ENCODE measurements at regions not wholly inside any gene's neighbourhood (a gene's known extent, or its start where the extent isn't known, plus 50 kb on each side); places are given as distances from the start of the nearest gene placed in this dataset.

- Histone ChIP-seq H3K79me2 (ENCODE audit: insufficient read depth) (no peaks in the 10 kb centered on the region), H4K20me1 (ENCODE audit: insufficient read depth) (no peaks in the 10 kb centered on the region), H3K36me3 (replicated peaks in 1 of 2; ENCODE audit: control insufficient read depth in 1 of 2, insufficient read depth in 2 of 2, low read length in 1 of 2) (peaks cover 0 to 22% of the 10 kb centered on the region in 2 experiments), H2AFZ (ENCODE audit: low read depth) (no peak overlapping the region), H3K9me3 (peaks cover 6% of the 10 kb centered on the region; the same call in 1 of the 2 replicates), H3K9me2 (no peaks in the 10 kb centered on the region), H3K4me1 (ENCODE audit: control insufficient read depth in 1 of 2, insufficient read depth in 2 of 2, low read depth in 1 of 2, low read length in 1 of 2) (no peaks in the 10 kb centered on the region), H3F3A (replicated peaks; ENCODE audit: insufficient read depth) (peaks cover 12% of the 10 kb centered on the region), H3K27me3 (ENCODE audit: insufficient read depth) (no peaks in the 10 kb centered on the region), H3K27ac (ENCODE audit: low read depth in 2 of 2, low read length in 1 of 2) (no peak overlapping the region), H3K4me3 (ENCODE audit: low read depth in 2 of 2, low read length in 1 of 2) (no peak overlapping the region), H3K4me2 (no peak overlapping the region), H3K9ac (no peak overlapping the region)
- DNase-seq, result no peak
- no peak for TF ChIP-seq POLR2AphosphoS5 (IDR thresholded peaks at IDR 0.05; ENCODE audit: low read depth, low read length)
- WGBS (ENCODE audit: low lambda C conversion rate), result 75% methylated on average over 4 of the region's 4 CpGs
- ChIA-PET POLR2A (no interaction called here), CTCF (interaction anchor here (1.3 to 2.4 kb wide), 2 partner anchors 10 to 561 kb away, joined by 3 to 15 read pairs; no protein-coding TSS in a partner anchor)
Observed at GRCh38 chr12:65546528-65546927, 268.0 kb downstream of the MSRB3 start.

- peaks cover 19% of the 10 kb centered on the region for H3F3A ChIP-seq (replicated peaks; ENCODE audit: insufficient read depth)
- H3K36me3 ChIP-seq (replicated peaks in 1 of 2; ENCODE audit: control insufficient read depth in 1 of 2, insufficient read depth in 2 of 2, low read length in 1 of 2), result peaks cover 5 to 47% of the 10 kb centered on the region in 2 experiments
- no peaks in the 10 kb centered on the region for H3K9me3 ChIP-seq
- no peaks in the 10 kb centered on the region for H3K27me3 ChIP-seq (ENCODE audit: insufficient read depth)
- peak overlapping the region in 1 of 2 experiments; percentile 50; a peak in 1 of 4 replicates for H3K27ac ChIP-seq (ENCODE audit: low read depth in 2 of 2, low read length in 1 of 2)
- 45% methylated on average over 22 of the region's 22 CpGs for WGBS (ENCODE audit: low lambda C conversion rate)
- H3K4me3 ChIP-seq (ENCODE audit: low read depth in 2 of 2, low read length in 1 of 2), result no peak overlapping the region
- peak; percentile 68 for DNase-seq
- peak overlapping the region; percentile 16; the same call in 1 of the 2 replicates for H2AFZ ChIP-seq (ENCODE audit: low read depth)
- no peak overlapping the region for H3K4me2 ChIP-seq
- no peaks in the 10 kb centered on the region for H3K9me2 ChIP-seq
- no peaks in the 10 kb centered on the region for H4K20me1 ChIP-seq (ENCODE audit: insufficient read depth)
- peaks cover 0 to 7% of the 10 kb centered on the region in 2 experiments; a peak in 1 of 4 replicates for H3K4me1 ChIP-seq (ENCODE audit: control insufficient read depth in 1 of 2, insufficient read depth in 2 of 2, low read depth in 1 of 2, low read length in 1 of 2)
- POLR2A ChIA-PET, result no interaction called here
- CTCF ChIA-PET, result interaction anchor here (0.6 to 1.9 kb wide), 20 partner anchors 10 to 665 kb away, joined by 3 to 15 read pairs (median 4); no protein-coding TSS in a partner anchor
- no peak overlapping the region for H3K9ac ChIP-seq
- H3K79me2 ChIP-seq (ENCODE audit: insufficient read depth), result peaks cover 4% of the 10 kb centered on the region; the same call in 1 of the 2 replicates
- no peak for TF ChIP-seq FOSL2 (IDR thresholded peaks at IDR 0.05; ENCODE audit: borderline replicate concordance, low read depth)
- no peak; the same call in 1 of the 2 replicates for TF ChIP-seq SIN3A (IDR thresholded peaks at IDR 0.05; ENCODE audit: borderline replicate concordance, low read depth, low read length)
- TF ChIP-seq JUND (IDR thresholded peaks at IDR 0.05), result no peak
- TF ChIP-seq, protein P1, sequence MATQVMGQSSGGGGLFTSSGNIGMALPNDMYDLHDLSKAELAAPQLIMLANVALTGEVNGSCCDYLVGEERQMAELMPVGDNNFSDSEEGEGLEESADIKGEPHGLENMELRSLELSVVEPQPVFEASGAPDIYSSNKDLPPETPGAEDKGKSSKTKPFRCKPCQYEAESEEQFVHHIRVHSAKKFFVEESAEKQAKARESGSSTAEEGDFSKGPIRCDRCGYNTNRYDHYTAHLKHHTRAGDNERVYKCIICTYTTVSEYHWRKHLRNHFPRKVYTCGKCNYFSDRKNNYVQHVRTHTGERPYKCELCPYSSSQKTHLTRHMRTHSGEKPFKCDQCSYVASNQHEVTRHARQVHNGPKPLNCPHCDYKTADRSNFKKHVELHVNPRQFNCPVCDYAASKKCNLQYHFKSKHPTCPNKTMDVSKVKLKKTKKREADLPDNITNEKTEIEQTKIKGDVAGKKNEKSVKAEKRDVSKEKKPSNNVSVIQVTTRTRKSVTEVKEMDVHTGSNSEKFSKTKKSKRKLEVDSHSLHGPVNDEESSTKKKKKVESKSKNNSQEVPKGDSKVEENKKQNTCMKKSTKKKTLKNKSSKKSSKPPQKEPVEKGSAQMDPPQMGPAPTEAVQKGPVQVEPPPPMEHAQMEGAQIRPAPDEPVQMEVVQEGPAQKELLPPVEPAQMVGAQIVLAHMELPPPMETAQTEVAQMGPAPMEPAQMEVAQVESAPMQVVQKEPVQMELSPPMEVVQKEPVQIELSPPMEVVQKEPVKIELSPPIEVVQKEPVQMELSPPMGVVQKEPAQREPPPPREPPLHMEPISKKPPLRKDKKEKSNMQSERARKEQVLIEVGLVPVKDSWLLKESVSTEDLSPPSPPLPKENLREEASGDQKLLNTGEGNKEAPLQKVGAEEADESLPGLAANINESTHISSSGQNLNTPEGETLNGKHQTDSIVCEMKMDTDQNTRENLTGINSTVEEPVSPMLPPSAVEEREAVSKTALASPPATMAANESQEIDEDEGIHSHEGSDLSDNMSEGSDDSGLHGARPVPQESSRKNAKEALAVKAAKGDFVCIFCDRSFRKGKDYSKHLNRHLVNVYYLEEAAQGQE (IDR thresholded peaks at IDR 0.05; ENCODE audit: low read depth, low read length), result no peak
- no peak for TF ChIP-seq MEF2A (IDR thresholded peaks at IDR 0.05; ENCODE audit: borderline replicate concordance, low read depth)
- TF ChIP-seq FOXM1 (IDR thresholded peaks at IDR 0.05; ENCODE audit: low read depth), result no peak
- TF ChIP-seq ZBTB33 (IDR thresholded peaks at IDR 0.05; ENCODE audit: borderline replicate concordance, low read depth), result no peak
- TF ChIP-seq ELF1 (IDR thresholded peaks at IDR 0.05), result no peak
- no peak for TF ChIP-seq GATA2 (CRISPR knock-in tag; IDR thresholded peaks at IDR 0.05)
- TF ChIP-seq, protein P2, sequence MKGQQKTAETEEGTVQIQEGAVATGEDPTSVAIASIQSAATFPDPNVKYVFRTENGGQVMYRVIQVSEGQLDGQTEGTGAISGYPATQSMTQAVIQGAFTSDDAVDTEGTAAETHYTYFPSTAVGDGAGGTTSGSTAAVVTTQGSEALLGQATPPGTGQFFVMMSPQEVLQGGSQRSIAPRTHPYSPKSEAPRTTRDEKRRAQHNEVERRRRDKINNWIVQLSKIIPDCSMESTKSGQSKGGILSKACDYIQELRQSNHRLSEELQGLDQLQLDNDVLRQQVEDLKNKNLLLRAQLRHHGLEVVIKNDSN (IDR thresholded peaks at IDR 0.05; ENCODE audit: borderline replicate concordance, low read depth), result no peak
- TF ChIP-seq FOXJ3 (CRISPR knock-in tag; IDR thresholded peaks at IDR 0.05), result no peak
- no peak for TF ChIP-seq TCF12 (IDR thresholded peaks at IDR 0.05)
- no peak for TF ChIP-seq RXRA (IDR thresholded peaks at IDR 0.05; ENCODE audit: borderline replicate concordance, low read depth)
- TF ChIP-seq, protein P3, sequence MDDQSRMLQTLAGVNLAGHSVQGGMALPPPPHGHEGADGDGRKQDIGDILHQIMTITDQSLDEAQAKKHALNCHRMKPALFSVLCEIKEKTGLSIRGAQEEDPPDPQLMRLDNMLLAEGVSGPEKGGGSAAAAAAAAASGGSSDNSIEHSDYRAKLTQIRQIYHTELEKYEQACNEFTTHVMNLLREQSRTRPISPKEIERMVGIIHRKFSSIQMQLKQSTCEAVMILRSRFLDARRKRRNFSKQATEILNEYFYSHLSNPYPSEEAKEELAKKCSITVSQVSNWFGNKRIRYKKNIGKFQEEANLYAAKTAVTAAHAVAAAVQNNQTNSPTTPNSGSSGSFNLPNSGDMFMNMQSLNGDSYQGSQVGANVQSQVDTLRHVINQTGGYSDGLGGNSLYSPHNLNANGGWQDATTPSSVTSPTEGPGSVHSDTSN (IDR thresholded peaks at IDR 0.05), result no peak
- no peak for TF ChIP-seq GABPA (IDR thresholded peaks at IDR 0.05; ENCODE audit: low read depth)
- peak; percentile 88 for TF ChIP-seq SMC3 (IDR thresholded peaks at IDR 0.05; ENCODE audit: low read depth, low read length)
- no peak for TF ChIP-seq USF2 (IDR thresholded peaks at IDR 0.05; ENCODE audit: borderline replicate concordance, low read depth, low read length)
- TF ChIP-seq RFX5 (IDR thresholded peaks at IDR 0.05; ENCODE audit: low read length), result no peak
Observed at GRCh38 chr12:65556676-65557437, 267.4 kb upstream of the HMGA2 start.

Measured in SK-N-SH (cell line).